GM12872 (cell line): ENCODE measurements at regions not wholly inside any gene's neighbourhood (a gene's known extent, or its start where the extent isn't known, plus 50 kb on each side); places are given as distances from the start of the nearest gene placed in this dataset.

ENCODE experiments used
- TF ChIP-seq, protein P1 (sequence below): IDR thresholded peaks from 3 replicates; pipeline ENCODE4 v1.5.1; 2011; ENCODE audit warnings: low read depth, mild to moderate bottlenecking, low read length, moderate library complexity; ENCODE audit not compliant: insufficient read depth

DNA sequence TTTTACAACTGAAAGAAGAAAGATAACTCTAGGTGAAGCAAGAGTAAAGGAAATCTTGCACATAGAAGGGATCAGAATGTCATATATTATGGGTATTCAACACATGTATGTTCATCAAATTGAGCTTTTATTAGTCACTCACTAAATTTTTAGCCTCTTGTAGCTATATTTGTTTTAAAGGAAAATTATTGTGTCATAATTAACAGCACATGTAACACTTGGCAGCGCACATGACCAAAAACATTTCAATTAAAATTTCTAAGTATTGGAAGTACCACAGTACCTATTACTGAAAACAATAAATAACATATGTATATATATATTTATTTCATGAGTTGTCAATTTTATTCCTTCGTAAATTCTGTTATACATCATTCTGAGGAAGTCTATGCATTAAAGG, 2800.4 kb downstream of the PCDH9 start:
- TF ChIP-seq, protein P1, sequence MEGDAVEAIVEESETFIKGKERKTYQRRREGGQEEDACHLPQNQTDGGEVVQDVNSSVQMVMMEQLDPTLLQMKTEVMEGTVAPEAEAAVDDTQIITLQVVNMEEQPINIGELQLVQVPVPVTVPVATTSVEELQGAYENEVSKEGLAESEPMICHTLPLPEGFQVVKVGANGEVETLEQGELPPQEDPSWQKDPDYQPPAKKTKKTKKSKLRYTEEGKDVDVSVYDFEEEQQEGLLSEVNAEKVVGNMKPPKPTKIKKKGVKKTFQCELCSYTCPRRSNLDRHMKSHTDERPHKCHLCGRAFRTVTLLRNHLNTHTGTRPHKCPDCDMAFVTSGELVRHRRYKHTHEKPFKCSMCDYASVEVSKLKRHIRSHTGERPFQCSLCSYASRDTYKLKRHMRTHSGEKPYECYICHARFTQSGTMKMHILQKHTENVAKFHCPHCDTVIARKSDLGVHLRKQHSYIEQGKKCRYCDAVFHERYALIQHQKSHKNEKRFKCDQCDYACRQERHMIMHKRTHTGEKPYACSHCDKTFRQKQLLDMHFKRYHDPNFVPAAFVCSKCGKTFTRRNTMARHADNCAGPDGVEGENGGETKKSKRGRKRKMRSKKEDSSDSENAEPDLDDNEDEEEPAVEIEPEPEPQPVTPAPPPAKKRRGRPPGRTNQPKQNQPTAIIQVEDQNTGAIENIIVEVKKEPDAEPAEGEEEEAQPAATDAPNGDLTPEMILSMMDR: no peak

DNA sequence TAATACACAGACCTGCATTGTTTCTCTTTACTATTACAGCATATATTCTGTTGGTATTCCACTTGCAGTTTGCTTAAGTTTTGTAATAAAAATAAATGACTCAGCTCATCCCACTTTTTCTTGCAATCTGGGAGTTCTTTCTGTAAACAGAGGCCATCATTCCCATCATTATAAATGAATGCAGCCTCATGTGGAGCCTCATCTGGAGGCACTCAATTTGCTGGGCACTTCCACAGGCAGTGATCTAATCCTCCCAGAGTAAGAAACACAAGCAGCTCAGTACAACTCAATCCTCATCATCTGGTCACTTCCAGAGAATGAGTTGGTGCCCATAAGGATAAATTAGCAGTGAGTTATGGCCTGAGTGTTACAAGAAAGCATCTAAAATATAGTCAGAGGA, 2801.9 kb downstream of the PCDH9 start:
- TF ChIP-seq, protein P1: no peak

DNA sequence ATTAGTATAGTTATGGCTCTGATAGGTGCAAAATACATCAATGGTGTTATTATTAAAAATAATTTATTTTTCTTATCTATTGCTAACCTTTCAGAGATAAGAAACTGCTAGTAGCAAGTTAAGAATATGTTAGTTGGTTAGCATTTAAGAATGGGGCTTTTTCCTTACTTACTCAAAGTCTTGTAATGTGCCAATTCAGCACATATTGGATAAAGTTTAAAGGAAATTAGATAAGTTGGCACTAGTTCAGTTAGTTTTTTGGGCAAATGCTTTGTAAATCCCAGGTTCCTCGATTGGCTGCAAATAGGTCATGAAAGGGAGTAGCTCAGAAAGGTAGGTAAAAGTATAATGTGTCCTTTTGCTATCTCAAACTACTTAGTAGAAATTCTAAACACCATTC, 2806.7 kb downstream of the PCDH9 start:
- TF ChIP-seq, protein P1: no peak

DNA sequence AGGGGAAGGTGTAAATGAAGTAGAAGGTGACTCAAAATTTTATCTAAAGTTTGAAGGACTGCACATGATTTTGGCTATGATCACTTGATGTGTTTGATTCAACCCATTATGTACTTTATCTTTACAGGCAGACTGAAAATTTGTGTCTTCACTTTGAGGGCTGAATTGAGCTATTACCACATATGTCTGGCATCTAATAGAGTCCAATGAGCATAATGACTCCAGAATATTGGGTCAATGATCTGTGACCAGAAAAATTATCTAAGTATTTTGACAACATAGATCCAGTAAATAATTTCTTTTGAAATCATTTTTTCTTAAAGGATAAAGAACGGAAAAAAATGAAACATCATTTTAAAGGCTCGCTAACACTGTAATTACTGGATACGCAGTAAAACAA, 2810.0 kb downstream of the PCDH9 start:
- TF ChIP-seq, protein P1: no peak

DNA sequence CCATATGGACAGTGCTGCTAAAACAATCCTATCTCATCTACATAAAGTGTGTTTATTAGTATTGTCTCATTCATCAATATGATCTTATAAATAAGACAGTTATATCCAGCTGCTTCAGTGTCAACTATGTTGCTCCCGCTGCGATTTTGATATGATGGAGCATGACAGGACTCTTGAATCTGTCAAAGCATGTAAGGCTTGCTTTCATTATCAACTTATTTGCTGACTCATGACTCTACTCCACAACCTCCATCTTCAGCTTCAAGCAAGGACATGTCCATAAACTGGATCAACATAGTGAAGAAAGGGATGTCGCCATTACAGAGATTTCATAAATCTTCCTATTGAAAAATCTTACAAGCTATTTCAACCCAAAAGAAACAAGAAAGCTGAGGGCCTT, 2812.6 kb downstream of the PCDH9 start:
- TF ChIP-seq, protein P1: no peak

DNA sequence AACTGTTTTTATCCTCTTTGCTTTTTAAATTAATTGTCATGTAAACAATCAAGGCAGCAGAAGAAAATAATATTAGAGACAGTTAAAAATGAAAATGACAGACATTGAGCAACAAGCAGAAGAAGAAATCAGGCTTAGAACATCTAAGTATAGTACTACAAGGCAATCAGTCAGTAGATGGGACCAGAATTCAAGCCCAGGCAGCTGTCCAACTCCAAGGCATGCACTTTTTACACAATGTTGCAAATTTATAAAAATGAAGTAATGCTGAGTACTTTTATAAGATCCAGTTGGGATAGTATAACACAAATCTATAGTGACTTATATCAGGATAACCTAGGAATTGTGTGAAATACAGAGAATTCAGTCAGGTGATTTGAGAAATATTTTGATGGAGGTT, 2815.8 kb downstream of the PCDH9 start:
- TF ChIP-seq, protein P1: no peak

DNA sequence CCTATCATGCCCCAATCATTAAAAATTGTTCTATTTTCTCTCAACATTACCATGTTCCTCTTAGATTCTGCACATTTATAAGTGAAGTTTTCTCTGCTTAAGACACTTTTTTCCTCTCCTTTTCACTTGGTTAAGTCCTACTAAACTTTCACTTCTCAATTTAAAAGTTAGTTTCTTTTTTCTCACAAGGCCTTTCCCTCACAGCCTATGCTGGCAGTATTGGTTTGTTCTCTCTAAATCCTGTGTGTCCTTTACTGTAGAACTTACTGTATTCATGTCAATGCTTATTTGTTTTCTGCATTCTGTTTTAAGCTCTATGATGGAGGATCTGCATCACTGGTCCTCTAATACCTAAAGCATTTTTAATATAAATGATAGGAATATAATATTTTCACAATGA, 2816.6 kb downstream of the PCDH9 start:
- TF ChIP-seq, protein P1: no peak
